Coronary artery (tissue), 2 donors: ENCODE measurements at regions not wholly inside any gene's neighbourhood (a gene's known extent, or its start where the extent isn't known, plus 50 kb on each side); places are given as distances from the start of the nearest gene placed in this dataset.
"Not testable (repeated sequence)": the region's sequence is repeated elsewhere in the genome, so short reads cannot be mapped to it uniquely, and the experiment has no call there.

ENCODE experiments used
- DNase-seq: peaks from one replicate; pipeline ENCODE4 v3.0.0-alpha.2; 2017; ENCODE audit warnings: low spot score
- H3K27ac ChIP-seq, 2 donors: fragments of 200-600 bp; sonication (generic); one replicate each; pipeline ENCODE4 v1.5.1; 2016 to 2019
- H3K4me3 ChIP-seq: fragments of 200-600 bp; sonication (generic); 2 replicates; pipeline ENCODE4 v1.5.1; 2016; ENCODE audit warnings: mild to moderate bottlenecking, moderate library complexity
- TF ChIP-seq, protein P1 (sequence below): fragments of 200-600 bp; sonication (generic); IDR thresholded peaks from one replicate; pipeline ENCODE4 v1.5.1; 2019; ENCODE audit warnings: antibody characterized with exemption

DNA sequence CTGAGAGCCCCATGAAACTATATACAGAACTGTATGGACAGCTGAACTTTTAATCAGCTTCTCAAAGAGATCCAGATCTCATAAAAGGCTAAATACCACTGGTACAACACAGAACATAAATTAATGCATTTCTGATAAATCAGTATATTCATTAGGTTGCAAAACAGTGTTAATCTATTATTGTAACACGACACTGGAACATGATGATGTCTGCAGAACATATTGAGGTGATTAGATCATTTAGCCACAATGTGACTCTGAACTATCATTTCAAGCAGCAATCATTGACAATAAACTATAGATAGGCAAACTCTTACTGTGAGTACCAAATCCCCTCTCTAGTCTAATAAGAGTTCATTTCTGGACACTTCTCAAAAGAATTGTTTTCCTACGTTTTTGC lies 50.3 kb downstream of the GASK1B start:
- Histone ChIP-seq H3K27ac (peak overlapping the region in 1 of 2 donors; percentile 4), H3K4me3 (no peak overlapping the region)
- DNase-seq = no peak
- TF ChIP-seq, protein P1, sequence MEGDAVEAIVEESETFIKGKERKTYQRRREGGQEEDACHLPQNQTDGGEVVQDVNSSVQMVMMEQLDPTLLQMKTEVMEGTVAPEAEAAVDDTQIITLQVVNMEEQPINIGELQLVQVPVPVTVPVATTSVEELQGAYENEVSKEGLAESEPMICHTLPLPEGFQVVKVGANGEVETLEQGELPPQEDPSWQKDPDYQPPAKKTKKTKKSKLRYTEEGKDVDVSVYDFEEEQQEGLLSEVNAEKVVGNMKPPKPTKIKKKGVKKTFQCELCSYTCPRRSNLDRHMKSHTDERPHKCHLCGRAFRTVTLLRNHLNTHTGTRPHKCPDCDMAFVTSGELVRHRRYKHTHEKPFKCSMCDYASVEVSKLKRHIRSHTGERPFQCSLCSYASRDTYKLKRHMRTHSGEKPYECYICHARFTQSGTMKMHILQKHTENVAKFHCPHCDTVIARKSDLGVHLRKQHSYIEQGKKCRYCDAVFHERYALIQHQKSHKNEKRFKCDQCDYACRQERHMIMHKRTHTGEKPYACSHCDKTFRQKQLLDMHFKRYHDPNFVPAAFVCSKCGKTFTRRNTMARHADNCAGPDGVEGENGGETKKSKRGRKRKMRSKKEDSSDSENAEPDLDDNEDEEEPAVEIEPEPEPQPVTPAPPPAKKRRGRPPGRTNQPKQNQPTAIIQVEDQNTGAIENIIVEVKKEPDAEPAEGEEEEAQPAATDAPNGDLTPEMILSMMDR = no peak

DNA sequence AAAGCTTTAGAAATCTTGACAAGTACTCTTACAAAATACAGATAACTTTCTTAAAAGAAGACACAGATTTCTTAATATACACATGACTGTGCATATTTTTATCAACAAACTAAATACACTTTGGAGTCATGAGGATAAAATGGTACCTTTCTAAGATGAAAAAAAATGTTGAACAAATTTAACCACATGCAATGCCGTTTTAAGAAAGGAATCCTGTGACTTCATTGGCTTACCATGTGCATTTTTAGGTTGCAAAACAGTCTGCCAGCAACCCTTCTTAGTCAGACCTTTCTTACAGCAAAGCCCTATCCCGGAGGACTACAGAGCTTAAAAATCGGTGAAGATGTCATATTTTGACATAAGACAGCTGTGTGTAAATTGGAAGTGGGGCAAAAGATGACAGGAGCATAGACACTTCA lies 51.7 kb downstream of the GASK1B start:
- H3K27ac ChIP-seq = peak overlapping the region; percentile 59 to 75
- peak overlapping the region; percentile 17 for H3K4me3 ChIP-seq
- DNase-seq = no peak
- TF ChIP-seq, protein P1 = no peak

DNA sequence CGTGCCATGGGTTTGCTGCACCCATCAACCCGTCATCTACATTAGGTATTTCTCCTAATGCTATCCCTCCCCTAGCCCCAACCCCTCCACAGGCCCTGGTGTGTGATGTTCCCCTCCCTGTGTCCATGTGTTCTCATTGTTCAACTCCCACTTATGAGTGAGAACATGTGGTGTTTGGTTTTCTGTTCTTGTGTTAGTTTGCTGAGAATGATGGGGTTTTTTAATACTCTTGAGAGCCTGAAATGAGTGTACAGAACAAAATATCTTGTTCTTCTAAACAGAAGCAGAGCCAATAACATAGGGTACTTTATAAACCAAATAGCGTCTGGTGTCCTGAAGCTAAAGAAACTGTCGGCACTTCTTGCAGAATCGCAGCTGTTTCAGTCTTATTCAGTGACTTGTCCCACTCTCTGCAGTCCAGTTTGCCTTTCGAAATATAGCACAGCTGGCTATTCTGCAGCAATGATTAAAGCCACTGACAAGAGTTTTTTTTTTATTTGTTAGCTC lies 52.1 kb downstream of the GASK1B start:
- DNase-seq = not testable (repeated sequence)
- Histone ChIP-seq H3K27ac (peak overlapping the region; percentile 59 to 75), H3K4me3 (peak overlapping the region; percentile 17)

DNA sequence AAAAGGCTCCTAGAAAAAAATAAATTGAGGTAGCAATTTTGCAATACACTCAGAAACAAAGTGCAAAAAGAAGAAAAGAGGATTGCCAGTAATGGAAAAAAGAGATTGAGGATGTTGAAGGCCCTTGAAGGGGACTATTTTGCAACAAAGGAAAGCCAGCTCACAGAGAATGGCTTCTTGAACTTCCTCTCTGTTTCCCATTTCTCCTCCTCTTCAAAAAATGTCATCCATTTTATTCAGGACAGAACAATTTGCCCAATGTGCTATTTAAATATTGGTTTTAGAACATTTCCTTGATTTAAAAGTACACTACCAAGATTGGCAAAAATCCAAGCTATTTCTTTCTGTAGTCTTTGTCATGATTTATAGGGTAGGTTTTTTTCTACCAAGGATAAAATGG lies 60.2 kb downstream of the GASK1B start:
- no peak for DNase-seq
- H3K27ac ChIP-seq = no peak overlapping the region
- H3K4me3 ChIP-seq = no peak overlapping the region
- TF ChIP-seq, protein P1 = no peak

DNA sequence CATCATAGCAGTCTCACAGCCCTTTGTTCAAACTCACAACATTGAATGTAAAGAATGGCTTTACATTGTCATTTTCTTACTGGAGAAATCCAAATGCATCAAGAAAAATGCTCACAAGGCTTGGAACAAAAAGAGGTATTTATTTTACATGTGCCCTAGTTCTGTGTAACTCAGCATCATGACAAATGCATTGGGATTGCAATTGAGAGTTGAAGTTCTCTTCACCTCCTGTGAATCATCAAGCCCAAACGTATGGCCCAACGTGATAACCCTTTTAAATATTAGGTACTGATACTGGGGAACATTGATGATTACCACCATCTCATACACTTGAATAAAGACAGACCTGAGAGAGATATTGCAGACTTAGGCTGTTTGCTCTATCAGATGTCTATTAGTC lies 61.6 kb downstream of the GASK1B start:
- DNase-seq = no peak
- TF ChIP-seq, protein P1 = no peak
- Histone ChIP-seq H3K4me3 (no peak overlapping the region), H3K27ac (no peak overlapping the region)

DNA sequence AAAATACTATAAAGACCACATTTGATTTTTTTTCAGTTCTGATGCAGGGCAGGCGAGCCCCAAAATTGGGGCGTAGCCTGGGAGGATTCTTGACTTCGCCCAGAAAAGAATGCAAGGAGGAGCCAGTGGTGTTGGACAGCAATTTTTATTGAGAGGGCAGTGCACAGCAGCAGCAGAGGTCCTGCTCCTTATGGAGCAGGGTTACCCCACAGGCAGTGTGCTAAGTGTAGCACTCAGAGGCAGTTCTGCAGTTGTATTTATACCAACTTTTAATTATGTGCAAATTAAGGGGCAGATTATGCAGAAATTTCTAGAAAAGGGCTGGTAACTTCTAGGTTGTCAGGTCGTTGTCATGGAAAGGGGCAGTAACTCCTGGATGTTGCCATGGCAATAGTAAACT lies 69.9 kb downstream of the GASK1B start:
- no peak for DNase-seq
- H3K4me3 ChIP-seq = no peak overlapping the region
- TF ChIP-seq, protein P1 = no peak
- H3K27ac ChIP-seq = no peak overlapping the region

DNA sequence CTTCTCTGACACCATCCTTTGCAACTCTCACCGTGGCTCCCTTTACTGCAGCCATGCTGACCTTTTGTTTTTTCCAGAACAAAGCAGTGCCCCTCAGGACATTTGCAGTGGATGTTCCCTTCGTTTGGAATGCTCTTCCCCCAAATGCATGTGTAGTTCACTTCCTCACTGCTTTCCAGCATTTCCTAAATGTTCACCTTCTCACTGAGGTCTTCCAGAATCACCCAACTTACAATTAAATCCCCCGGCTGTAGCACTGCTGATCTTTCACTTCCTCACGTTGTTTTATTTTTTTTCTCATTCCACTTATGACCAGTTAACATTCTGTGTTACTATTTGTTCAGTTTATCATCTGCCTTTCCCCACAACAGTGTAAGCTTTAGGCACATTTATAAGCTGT lies 73.1 kb downstream of the GASK1B start:
- TF ChIP-seq, protein P1 = no peak

DNA sequence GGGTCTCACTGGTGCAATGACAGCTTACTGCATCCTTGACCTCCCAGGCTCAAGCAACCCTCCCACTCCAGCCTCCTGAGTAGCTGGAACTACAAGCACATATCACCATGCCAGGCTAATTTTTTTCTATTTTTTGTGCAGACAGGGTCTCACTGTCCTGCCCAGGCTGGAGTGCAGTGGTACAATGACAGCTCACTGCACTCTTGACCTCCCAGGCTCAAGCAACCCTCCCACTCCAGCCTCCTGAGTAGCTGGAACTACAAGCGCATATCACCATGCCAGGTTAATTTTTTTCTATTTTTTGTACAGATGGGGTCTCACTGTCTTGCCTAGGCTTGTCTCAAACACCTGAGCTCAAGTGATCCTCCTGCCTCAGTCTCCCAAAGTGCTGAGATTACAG lies 74.0 kb downstream of the GASK1B start:
- DNase-seq = no peak
- TF ChIP-seq, protein P1 = no peak
- Histone ChIP-seq H3K4me3 (no peak overlapping the region), H3K27ac (no peak overlapping the region)

More for the DNA sequence above, 73.1 kb downstream of the GASK1B start:
- H3K4me3 ChIP-seq = no peak overlapping the region
- no peak for DNase-seq
- no peak overlapping the region for H3K27ac ChIP-seq
